GM13977 (cell line): ENCODE measurements at regions not wholly inside any gene's neighbourhood (a gene's known extent, or its start where the extent isn't known, plus 50 kb on each side); places are given as distances from the start of the nearest gene placed in this dataset.

ENCODE experiments used
- DNase-seq: peaks from one replicate; pipeline ENCODE4 v3.0.0; 2012; ENCODE audit warnings: low spot score
- CTCF ChIP-seq: IDR thresholded peaks from 2 replicates; pipeline ENCODE4 v1.5.1; 2012; ENCODE audit warnings: mild to moderate bottlenecking, control low read depth; ENCODE audit not compliant: insufficient read depth; ENCODE audit errors: extremely low read depth, missing control alignments
- in situ Hi-C: fragments of 300-500 bp; cut with MboI; formaldehyde crosslinking; loops from one replicate; pipeline ENCODE4 v1.12.0; 2022; ENCODE audit warnings: low sequenced_read_pairs, low pct_unique_long_range_greater_than_20kb, mixed read lengths, inconsistent platforms; ENCODE audit not compliant: unreplicated experiment

- TF ChIP-seq CTCF: no peak
- in situ Hi-C loops: no loop called here
- DNase-seq: no peak
Measured at GRCh38 chr11:23308041-23308440, 447.8 kb upstream of the CCDC179 start.

- no peak for DNase-seq
- TF ChIP-seq CTCF: no peak
- in situ Hi-C loops: no loop called here
Measured at GRCh38 chr11:23310276-23310675, 450.0 kb upstream of the CCDC179 start.

- no peak for TF ChIP-seq CTCF
- in situ Hi-C loops: no loop called here
- DNase-seq: no peak
Measured at GRCh38 chr11:23311986-23312940, 452.0 kb upstream of the CCDC179 start.

- no peak for TF ChIP-seq CTCF
- no peak for DNase-seq
- in situ Hi-C loops: no loop called here
Measured at GRCh38 chr11:23313001-23313400, 452.7 kb upstream of the CCDC179 start.

GRCh38 chr11:23314162-23314561 is 453.9 kb upstream of the CCDC179 start:
- no peak for TF ChIP-seq CTCF
- DNase-seq: no peak
- in situ Hi-C loops: no loop called here

- in situ Hi-C loops: no loop called here
- no peak for TF ChIP-seq CTCF
- DNase-seq: no peak
Measured at GRCh38 chr11:23315286-23315685, 455.0 kb upstream of the CCDC179 start.
